Femur (tissue), 1 donor: ENCODE measurements at regions not wholly inside any gene's neighbourhood (a gene's known extent, or its start where the extent isn't known, plus 50 kb on each side); places are given as distances from the start of the nearest gene placed in this dataset.
"Not testable (repeated sequence)": the region's sequence is repeated elsewhere in the genome, so short reads cannot be mapped to it uniquely, and the experiment has no call there.

Experiments used
- DNase-seq: peaks from one replicate; pipeline ENCODE4 v3.0.0-alpha.2; 2017

DNA sequence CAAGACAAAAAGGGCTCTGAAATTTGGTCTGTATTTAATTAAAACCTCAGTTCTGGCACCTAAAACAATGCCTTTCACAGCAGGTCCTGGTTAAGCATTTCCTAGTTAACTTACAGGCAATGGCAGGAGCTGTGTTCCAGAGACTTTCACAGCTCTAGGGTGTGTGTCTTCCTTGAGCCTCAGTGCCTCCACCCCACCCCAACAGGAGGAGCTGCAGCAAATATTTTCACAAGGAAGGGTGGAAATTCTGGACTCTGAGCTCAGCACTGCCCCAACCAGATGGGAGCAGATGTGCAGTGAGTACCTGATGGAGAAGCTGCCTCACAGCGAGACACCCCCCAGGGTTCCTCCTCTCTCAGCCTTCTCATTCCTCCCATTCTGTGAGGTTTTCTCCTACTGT is 106.3 kb upstream of the SPATA12 start:
- no peak for DNase-seq

DNA sequence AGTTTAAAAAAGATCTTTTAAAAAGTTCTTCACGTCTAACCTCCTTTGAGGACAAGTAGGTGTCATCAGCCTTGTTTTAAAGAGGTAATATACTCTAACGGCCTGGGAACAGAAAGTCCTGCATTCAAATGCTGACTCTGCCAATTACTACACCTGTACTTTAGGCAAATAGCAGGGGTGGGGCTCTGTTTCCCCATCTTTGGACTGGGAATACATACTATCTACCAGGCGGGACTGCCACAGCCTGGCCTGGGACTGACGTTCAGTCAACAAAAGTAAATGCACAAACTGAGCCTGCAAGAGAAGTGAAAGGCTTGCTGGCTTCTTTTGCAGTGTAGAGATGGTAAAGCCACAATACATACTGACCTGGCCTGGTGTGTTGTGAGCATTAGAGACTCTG is 107.6 kb upstream of the SPATA12 start:
- DNase-seq: no peak

GRCh38 chr3:56952061-56952460 is 108.4 kb upstream of the SPATA12 start:
- DNase-seq: no peak

DNA sequence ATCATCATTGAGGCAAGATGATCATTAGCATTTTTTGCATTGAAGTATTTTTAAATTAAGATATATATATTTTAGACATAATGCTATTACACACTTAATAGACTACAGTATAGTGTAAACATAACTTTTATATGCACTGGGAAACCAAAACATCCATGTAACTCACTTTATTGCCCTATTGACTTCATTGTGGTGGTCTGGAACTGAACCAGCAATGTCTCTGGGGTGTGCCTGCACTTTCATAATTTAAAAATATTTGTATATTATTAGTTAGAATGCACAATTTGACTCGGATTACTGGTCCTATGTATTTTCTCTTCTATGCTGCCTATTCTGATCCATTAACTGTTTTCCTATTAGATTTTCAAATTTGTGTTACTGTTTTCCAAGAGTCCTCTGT is 109.1 kb upstream of the SPATA12 start:
- DNase-seq: no peak

GRCh38 chr3:56945378-56945777 is 115.1 kb upstream of the SPATA12 start:
- DNase-seq: not testable (repeated sequence)

- no peak for DNase-seq
These were observed 117.9 kb upstream of the SPATA12 start for GRCh38 chr3:56942523-56942922.

DNA sequence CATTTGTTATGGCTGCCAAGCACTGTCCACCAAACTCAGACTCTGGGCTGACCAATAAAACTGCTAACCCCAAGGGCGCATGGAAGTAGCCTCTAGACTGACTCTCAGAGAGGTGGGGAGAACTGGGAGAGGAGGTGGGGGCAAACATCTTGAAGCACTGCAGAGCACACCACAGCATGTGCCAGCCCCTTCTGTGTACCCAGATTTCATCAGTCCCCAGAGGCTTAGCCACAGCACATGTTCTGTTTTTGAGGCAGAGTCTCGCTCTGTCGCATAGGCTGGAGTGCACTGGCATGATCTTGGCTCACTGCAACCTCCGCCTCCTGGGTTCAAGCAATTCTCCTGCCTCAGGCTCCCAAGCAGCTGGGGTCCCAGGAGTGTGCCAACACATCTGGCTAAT is 119.5 kb upstream of the SPATA12 start:
- DNase-seq: no peak

GRCh38 chr3:56940321-56940720 is 120.1 kb upstream of the SPATA12 start:
- no peak for DNase-seq

GRCh38 chr3:56939834-56940233 is 120.6 kb upstream of the SPATA12 start:
- DNase-seq: no peak

- no peak for DNase-seq
These were observed 121.9 kb upstream of the SPATA12 start for GRCh38 chr3:56938530-56938929.

DNA sequence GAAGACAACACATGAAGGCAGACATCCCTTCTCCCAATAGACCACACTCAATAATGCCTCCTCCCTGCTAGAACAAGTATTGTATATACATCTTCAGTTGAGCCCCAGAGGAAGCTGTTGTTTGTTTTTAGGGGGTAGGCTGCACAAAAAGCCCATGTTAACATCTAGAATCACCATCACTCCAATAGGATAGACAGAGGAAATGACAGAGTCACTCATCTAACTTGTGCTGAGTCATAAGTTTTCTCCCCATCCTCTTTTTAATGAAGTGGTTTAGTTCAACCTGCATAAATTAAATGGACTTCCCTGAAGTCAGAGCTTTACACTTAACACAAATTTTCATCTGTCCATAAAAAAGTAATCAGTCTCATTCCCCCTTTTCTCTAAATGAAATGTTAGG is 122.9 kb upstream of the SPATA12 start:
- no peak for DNase-seq

DNA sequence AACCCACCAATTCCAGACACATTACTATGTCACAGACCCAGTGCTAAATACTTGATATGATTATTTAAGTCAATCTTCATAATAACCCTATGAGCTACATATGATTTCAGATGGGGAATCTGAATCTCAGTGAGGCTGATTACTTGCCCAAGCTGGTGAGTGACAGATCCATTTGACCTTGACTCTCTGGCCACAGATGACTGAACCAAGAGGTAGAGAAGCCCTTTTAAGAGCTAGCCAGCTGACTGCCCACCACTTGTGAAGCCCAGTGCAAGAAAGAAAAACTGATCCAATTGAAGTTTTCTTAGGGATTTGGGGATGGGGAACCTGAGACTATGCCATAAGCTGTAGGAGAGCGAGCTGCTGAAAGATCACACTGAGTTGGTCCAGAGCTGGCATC is 124.7 kb upstream of the SPATA12 start:
- no peak for DNase-seq

DNA sequence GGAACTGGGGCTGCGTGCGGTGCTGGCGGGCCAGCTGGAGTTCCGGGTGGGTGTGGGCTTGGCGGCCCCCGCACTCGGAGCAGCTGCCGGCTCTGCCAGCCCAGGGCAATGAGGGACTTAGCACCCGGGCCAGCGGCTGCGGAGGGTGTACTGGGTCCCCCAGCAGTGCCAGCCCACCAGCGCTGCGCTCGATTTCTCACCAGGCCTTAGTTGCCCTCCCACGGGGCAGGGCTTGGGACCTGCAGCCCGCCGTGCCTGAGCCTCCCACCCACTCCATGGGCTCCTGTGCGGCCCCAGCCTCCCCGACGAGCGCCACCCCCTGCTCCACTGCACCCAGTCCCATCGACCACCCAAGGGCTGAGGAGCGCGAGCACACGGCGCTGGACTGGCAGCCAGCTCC is 126.0 kb upstream of the SPATA12 start:
- not testable (repeated sequence) for DNase-seq

DNA sequence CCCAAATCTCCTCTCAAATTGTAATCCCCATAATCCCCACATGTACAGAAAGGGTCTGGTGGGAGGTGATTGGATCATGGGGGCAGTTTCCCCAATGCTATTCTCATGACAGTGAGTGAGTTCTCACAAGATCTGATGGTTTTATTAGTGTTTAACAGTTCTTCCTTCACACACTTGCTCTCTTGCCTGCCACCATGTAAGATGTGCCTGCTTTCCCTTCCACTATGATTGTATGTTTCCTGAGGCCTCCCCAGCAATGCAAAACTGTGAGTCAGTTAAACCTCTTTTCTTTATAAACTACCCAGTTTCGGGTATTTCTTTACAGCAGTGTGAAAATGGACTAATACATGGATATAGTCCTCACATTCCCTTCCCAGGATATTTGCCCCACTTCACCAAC is 126.7 kb upstream of the SPATA12 start:
- DNase-seq: no peak

GRCh38 chr3:56932866-56933265 is 127.6 kb upstream of the SPATA12 start:
- DNase-seq: no peak

- no peak for DNase-seq
These were observed 128.6 kb upstream of the SPATA12 start for GRCh38 chr3:56931836-56932235.

GRCh38 chr3:56930706-56931105 is 129.0 kb upstream of the ARHGEF3 start:
- DNase-seq: no peak

DNA sequence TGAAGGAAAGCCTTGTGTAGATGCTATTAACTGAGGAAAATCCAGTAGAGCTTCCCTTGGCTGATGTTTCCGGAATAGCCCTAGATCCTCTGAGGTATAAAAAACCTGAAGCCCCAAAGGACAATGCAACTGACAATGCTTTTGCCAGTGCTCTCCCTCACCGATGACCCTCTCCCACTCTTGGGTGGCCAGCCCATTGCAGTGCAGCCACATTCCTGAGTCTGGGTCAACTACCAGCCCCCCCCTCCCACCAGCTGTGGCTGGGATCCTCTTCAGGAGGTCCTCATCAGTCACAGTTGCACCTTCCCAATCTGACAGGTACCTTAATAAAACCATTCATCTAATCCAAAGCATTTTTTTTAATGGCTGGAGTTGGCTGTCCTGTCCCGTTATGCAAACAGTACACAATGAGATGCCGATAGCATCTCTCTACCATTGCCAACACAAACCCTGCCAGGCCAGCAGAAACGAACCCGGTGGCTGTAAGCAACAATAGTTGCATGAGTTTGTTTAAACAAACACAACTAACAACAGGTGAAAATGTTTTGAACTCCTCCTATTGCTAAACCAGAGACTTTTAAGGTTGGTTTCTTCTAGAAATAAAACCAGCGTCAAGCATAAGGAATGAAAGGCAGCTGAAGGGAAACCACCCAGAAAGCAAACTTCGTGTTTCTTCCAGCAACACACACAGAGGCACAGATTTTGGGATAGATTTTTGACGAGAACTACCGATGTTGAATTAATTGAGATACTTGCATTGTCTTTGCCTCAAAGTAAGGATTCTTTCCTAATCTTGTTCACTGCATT is 128.3 kb upstream of the ARHGEF3 start:
- no peak for DNase-seq

DNA sequence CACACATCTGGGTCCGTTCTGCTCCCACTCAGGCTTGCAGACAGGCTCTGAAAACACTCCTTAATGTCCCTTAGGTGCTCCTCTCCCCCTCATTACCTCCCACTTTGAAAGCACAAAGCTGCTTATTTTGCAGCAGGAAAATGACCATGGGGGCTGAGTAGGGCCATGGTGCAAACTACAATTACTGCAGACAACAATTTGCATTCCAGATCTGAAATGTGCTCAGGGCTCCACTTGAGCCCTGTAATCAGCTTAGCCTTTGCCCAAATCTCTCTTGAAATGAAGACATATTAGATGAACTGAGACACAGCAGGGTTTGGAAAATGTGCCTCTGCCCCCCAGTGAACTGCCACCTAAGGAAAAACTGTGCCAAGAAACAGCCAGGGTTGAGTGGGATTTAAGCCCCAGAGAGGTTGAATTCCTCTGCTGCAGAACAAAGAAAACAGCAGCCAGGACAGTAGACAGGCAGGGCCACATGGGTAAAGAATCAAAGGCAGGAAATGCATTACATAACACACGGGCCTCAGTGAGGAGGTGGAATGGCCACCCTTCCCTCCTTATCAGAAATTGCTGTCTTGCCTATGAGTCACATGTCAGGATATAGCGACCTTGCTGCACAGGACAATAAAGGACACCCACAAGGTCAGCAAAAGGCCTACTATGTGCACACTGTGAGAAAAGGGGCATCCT is 126.8 kb upstream of the ARHGEF3 start:
- DNase-seq: no peak

- DNase-seq: no peak
These were observed 126.1 kb upstream of the ARHGEF3 start for GRCh38 chr3:56927855-56928254.

GRCh38 chr3:56926947-56927282 is 125.2 kb upstream of the ARHGEF3 start:
- DNase-seq: no peak

GRCh38 chr3:56926243-56926946 is 124.6 kb upstream of the ARHGEF3 start:
- no peak for DNase-seq

GRCh38 chr3:56924700-56925099 is 123.0 kb upstream of the ARHGEF3 start:
- not testable (repeated sequence) for DNase-seq
